ENCODE measurements at regions not wholly inside any gene's neighbourhood (a gene's known extent, or its start where the extent isn't known, plus 50 kb on each side); places are given as distances from the start of the nearest gene placed in this dataset.

DNA sequence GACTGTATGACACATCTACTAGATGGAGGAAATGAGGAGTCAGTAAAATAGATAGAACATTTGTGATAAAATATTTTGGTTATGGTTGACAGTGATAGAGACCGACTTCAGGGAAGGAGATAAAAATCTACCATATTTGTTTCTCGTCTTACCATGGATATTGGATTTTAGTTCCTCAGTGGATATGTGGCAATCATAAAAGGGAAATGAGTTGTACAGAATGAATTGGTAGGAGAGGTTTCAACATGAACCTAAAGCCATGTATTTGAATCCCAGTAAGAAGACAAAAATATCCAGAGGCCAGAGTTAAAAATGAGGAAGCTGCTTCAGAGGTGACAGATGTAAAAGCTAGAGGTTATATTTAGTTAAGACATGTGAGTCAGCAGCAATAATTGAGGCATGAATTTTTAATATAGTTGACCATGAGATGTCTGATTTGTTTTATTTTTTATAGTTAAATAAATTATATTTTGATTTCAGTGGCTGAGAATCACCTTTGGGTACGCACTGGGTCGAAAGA, 480.4 kb upstream of the TUSC1 start:
- TF ChIP-seq, protein P1, sequence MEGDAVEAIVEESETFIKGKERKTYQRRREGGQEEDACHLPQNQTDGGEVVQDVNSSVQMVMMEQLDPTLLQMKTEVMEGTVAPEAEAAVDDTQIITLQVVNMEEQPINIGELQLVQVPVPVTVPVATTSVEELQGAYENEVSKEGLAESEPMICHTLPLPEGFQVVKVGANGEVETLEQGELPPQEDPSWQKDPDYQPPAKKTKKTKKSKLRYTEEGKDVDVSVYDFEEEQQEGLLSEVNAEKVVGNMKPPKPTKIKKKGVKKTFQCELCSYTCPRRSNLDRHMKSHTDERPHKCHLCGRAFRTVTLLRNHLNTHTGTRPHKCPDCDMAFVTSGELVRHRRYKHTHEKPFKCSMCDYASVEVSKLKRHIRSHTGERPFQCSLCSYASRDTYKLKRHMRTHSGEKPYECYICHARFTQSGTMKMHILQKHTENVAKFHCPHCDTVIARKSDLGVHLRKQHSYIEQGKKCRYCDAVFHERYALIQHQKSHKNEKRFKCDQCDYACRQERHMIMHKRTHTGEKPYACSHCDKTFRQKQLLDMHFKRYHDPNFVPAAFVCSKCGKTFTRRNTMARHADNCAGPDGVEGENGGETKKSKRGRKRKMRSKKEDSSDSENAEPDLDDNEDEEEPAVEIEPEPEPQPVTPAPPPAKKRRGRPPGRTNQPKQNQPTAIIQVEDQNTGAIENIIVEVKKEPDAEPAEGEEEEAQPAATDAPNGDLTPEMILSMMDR (conservative IDR thresholded peaks at IDR 0.05; ENCODE audit: low read length) = no peak
- no peak for TF ChIP-seq EZH2phosphoT487 (IDR thresholded peaks at IDR 0.05; ENCODE audit: borderline replicate concordance)
